Gastroesophageal sphincter (tissue), 3 donors: ENCODE measurements at regions not wholly inside any gene's neighbourhood (a gene's known extent, or its start where the extent isn't known, plus 50 kb on each side); places are given as distances from the start of the nearest gene placed in this dataset.

Experiments
- POLR2AphosphoS5 ChIP-seq: sonication (generic); formaldehyde crosslinking; IDR thresholded peaks from one replicate; pipeline ENCODE4 v1.6.1; 2017; ENCODE audit warnings: antibody characterized with exemption
- TF ChIP-seq, protein P1 (sequence below), 4 experiments: fragments of 200-600 bp in 2 of 4; fragments of 450-650 bp in 2 of 4; sonication (generic) in 1 of 4; IDR thresholded peaks; one replicate each; pipeline ENCODE4 v1.5.1; 2017 to 2019; ENCODE audit warnings: antibody characterized with exemption in 4 of 4, mild to moderate bottlenecking in 2 of 4, moderate library complexity in 2 of 4

DNA sequence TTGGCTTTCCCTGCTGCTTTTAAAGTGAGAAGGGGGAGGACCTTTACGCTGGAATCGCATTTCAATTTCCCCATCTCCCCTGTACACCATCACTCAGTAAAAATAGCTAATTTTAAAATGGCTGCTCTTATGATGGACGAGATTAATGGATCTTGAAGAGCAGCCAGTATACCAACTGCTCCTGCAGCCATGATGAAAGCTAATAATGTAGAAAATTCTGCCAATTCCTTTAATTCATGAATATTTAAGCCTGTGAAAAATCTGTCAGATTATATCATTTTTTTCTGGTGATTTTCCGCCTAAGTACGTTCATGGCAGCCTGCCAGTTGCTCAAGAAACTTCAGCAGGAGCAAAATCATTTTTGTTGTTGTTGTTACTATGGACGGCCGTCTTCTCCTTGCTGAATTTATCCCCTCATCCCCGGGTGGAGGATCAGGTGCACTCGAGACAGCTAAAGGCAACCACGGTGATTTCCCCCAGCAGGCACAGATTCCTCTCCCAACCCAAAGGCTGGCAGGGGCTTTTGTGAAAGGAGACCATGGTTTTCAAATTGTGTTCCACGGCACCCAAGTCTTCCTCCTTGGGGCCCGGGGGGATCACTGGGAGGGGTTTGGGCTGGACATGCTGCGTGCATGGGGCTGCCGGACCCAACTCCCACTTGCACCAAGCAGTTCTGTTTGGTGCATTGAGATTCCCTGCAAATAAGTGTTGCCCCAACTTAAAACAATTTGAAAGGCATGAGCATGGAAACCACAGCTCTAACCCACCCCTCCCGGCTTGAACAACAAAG lies 289.6 kb downstream of the UACA start:
- TF ChIP-seq, protein P1, sequence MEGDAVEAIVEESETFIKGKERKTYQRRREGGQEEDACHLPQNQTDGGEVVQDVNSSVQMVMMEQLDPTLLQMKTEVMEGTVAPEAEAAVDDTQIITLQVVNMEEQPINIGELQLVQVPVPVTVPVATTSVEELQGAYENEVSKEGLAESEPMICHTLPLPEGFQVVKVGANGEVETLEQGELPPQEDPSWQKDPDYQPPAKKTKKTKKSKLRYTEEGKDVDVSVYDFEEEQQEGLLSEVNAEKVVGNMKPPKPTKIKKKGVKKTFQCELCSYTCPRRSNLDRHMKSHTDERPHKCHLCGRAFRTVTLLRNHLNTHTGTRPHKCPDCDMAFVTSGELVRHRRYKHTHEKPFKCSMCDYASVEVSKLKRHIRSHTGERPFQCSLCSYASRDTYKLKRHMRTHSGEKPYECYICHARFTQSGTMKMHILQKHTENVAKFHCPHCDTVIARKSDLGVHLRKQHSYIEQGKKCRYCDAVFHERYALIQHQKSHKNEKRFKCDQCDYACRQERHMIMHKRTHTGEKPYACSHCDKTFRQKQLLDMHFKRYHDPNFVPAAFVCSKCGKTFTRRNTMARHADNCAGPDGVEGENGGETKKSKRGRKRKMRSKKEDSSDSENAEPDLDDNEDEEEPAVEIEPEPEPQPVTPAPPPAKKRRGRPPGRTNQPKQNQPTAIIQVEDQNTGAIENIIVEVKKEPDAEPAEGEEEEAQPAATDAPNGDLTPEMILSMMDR (IDR thresholded peaks at IDR 0.05): no peak
- TF ChIP-seq POLR2AphosphoS5: no peak
